Left lobe of liver (tissue), 2 donors: ENCODE measurements at regions not wholly inside any gene's neighbourhood (a gene's known extent, or its start where the extent isn't known, plus 50 kb on each side); places are given as distances from the start of the nearest gene placed in this dataset.
"Not testable (repeated sequence)": the region's sequence is repeated elsewhere in the genome, so short reads cannot be mapped to it uniquely, and the experiment has no call there.

Experiments
- ATAC-seq: fragments of 200-7000 bp; cut with Tn5 transposase; one replicate; pipeline ENCODE4 v1.9.1; 2020; ENCODE audit warnings: mild to moderate bottlenecking, moderate library complexity
- DNase-seq: peaks from one replicate; pipeline ENCODE4 v3.0.0-alpha.2; 2020; ENCODE audit warnings: low spot score
- donor health status: DM: no; HTN: no; CAD: no; lungs with moderate emphysema.
- donor health status: DM: no; HTN: yes; CAD: no.

GRCh38 chr13:62483774-62484173 is 1068.1 kb upstream of the PCDH20 start:
- DNase-seq (no peak), ATAC-seq (no peak)

- ATAC-seq, result no peak
Measured at GRCh38 chr13:62482351-62482750, 1066.7 kb upstream of the PCDH20 start.

GRCh38 chr13:62473944-62474237 is 1058.2 kb upstream of the PCDH20 start:
- DNase-seq (no peak), ATAC-seq (no peak)

More at GRCh38 chr13:62482351-62482750, 1066.7 kb upstream of the PCDH20 start:
- no peak for DNase-seq

GRCh38 chr13:62473190-62473943 is 1057.7 kb upstream of the PCDH20 start:
- DNase-seq (no peak), ATAC-seq (peak; percentile 29)

- no peak for DNase-seq
Measured at GRCh38 chr13:62453761-62454160, 1038.1 kb upstream of the PCDH20 start.

GRCh38 chr13:62450759-62451158 is 1035.1 kb upstream of the PCDH20 start:
- DNase-seq (no peak), ATAC-seq (no peak)

More at GRCh38 chr13:62453761-62454160, 1038.1 kb upstream of the PCDH20 start:
- no peak for ATAC-seq

GRCh38 chr13:62447771-62448382 is 1032.2 kb upstream of the PCDH20 start:
- ATAC-seq, DNase-seq: not testable (repeated sequence)

- DNase-seq, result no peak
- no peak for ATAC-seq
Measured at GRCh38 chr13:62444805-62445204, 1029.2 kb upstream of the PCDH20 start.

GRCh38 chr13:62434081-62434480 is 1018.4 kb upstream of the PCDH20 start:
- ATAC-seq, result no peak
- no peak for DNase-seq

- no peak for DNase-seq
- no peak for ATAC-seq
Measured at GRCh38 chr13:62433660-62434059, 1018.0 kb upstream of the PCDH20 start.

- no peak for ATAC-seq
- no peak for DNase-seq
Measured at GRCh38 chr13:62432906-62433305, 1017.3 kb upstream of the PCDH20 start.

GRCh38 chr13:62432295-62432694 is 1016.6 kb upstream of the PCDH20 start:
- no peak for DNase-seq
- ATAC-seq, result no peak

GRCh38 chr13:62431852-62432251 is 1016.2 kb upstream of the PCDH20 start:
- DNase-seq, result no peak
- ATAC-seq, result no peak

- DNase-seq (no peak), ATAC-seq (no peak)
Measured at GRCh38 chr13:62418872-62419271, 1003.2 kb upstream of the PCDH20 start.

- ATAC-seq (no peak), DNase-seq (no peak)
Measured at GRCh38 chr13:62418376-62418775, 1002.7 kb upstream of the PCDH20 start.

GRCh38 chr13:62407871-62408270 is 992.2 kb upstream of the PCDH20 start:
- DNase-seq (no peak), ATAC-seq (no peak)

- DNase-seq (no peak), ATAC-seq (no peak)
Measured at GRCh38 chr13:62388515-62388914, 972.9 kb upstream of the PCDH20 start.

GRCh38 chr13:62387647-62388046 is 972.0 kb upstream of the PCDH20 start:
- DNase-seq (no peak), ATAC-seq (no peak)

GRCh38 chr13:62379241-62379640 is 963.6 kb upstream of the PCDH20 start:
- DNase-seq, ATAC-seq: not testable (repeated sequence)

- DNase-seq, result no peak
- ATAC-seq, result no peak
Measured at GRCh38 chr13:62377838-62378237, 962.2 kb upstream of the PCDH20 start.

GRCh38 chr13:62375653-62376052 is 960.0 kb upstream of the PCDH20 start:
- DNase-seq, result no peak
- no peak for ATAC-seq

- DNase-seq (no peak), ATAC-seq (no peak)
Measured at GRCh38 chr13:62371737-62372136, 956.1 kb upstream of the PCDH20 start.

GRCh38 chr13:62367971-62368370 is 952.3 kb upstream of the PCDH20 start:
- not testable (repeated sequence) for ATAC-seq, DNase-seq
